CD14-positive monocyte (primary cell): ENCODE measurements at regions not wholly inside any gene's neighbourhood (a gene's known extent, or its start where the extent isn't known, plus 50 kb on each side); places are given as distances from the start of the nearest gene placed in this dataset.

ENCODE experiments used
- DNase-seq, 3 donors: peaks; one replicate each; pipeline ENCODE4 v3.0.0-alpha.2; 2011 to 2022
- H2AFZ ChIP-seq: 2 replicates; pipeline ENCODE4 v1.6.0; 2012; ENCODE audit warnings: mild to moderate bottlenecking, low read depth, low read length, inconsistent platforms; ENCODE audit not compliant: insufficient read depth, poor library complexity, severe bottlenecking
- H3K27ac ChIP-seq, 2 donors: 1 replicate in 1 of 2; 2 replicates in 1 of 2; pipeline ENCODE4 v1.5.1; 2012 to 2013; ENCODE audit warnings: low read length in 2 of 2, control low read depth in 1 of 2, inconsistent platforms in 1 of 2, low read depth in 1 of 2, mild to moderate bottlenecking in 1 of 2
- H3K27me3 ChIP-seq, 2 donors: one replicate each; pipeline versions ENCODE4 v1.6.0 to v1.6.1; 2011 to 2013; ENCODE audit warnings: low read length in 2 of 2; ENCODE audit not compliant: control insufficient read depth in 2 of 2, insufficient read depth in 2 of 2
- H3K36me3 ChIP-seq, 2 donors: replicated peaks in 1 of 2; 1 replicate in 1 of 2; 2 replicates in 1 of 2; pipeline versions ENCODE4 v1.5.1 to v1.6.1; 2012 to 2013; ENCODE audit warnings: low read length in 2 of 2, control low read depth in 1 of 2, inconsistent platforms in 1 of 2, mild to moderate bottlenecking in 1 of 2; ENCODE audit not compliant: insufficient read depth in 2 of 2, control insufficient read depth in 1 of 2
- H3K4me1 ChIP-seq, 2 donors: 1 replicate in 1 of 2; 2 replicates in 1 of 2; pipeline versions ENCODE4 v1.5.1 to v1.6.1; 2012 to 2013; ENCODE audit warnings: low read length in 2 of 2, control low read depth in 1 of 2, inconsistent platforms in 1 of 2, mild to moderate bottlenecking in 1 of 2, moderate library complexity in 1 of 2; ENCODE audit not compliant: insufficient read depth in 2 of 2, control insufficient read depth in 1 of 2
- H3K4me2 ChIP-seq: replicated peaks from 2 replicates; pipeline ENCODE3; 2012; ENCODE audit warnings: low read length, moderate library complexity, mild to moderate bottlenecking; ENCODE audit not compliant: poor library complexity, severe bottlenecking; ENCODE audit errors: extremely low read depth
- H3K4me3 ChIP-seq, 3 experiments: fragments of 200-600 bp in 1 of 3; sonication (generic) in 1 of 3; replicated peaks in 1 of 3; 1 replicate in 2 of 3; 2 replicates in 1 of 3; pipeline ENCODE4 v1.5.1; 2011 to 2013; ENCODE audit warnings: low read length in 3 of 3, mild to moderate bottlenecking in 3 of 3, control low read depth in 2 of 3, low read depth in 2 of 3, inconsistent platforms in 1 of 3, moderate library complexity in 1 of 3
- H3K79me2 ChIP-seq: 2 replicates; pipeline ENCODE4 v1.6.0; 2012; ENCODE audit warnings: mild to moderate bottlenecking, control low read depth, inconsistent platforms, low read length, moderate library complexity; ENCODE audit not compliant: insufficient read depth
- H3K9ac ChIP-seq: 2 replicates; pipeline ENCODE4 v1.6.0; 2017; ENCODE audit warnings: low read length, mild to moderate bottlenecking; ENCODE audit not compliant: insufficient read depth, poor library complexity, severe bottlenecking
- H3K9me3 ChIP-seq, 2 donors: replicated peaks in 1 of 2; 1 replicate in 1 of 2; 2 replicates in 1 of 2; pipeline versions ENCODE4 v1.5.1 to v1.6.1; 2012 to 2013; ENCODE audit warnings: low read length in 2 of 2, control low read depth in 1 of 2; ENCODE audit not compliant: control insufficient read depth in 1 of 2, insufficient read depth in 1 of 2
- H4K20me1 ChIP-seq: 2 replicates; pipeline ENCODE4 v1.6.0; 2012; ENCODE audit warnings: mild to moderate bottlenecking, low read length, control low read depth, moderate library complexity; ENCODE audit not compliant: insufficient read depth
- H3K27ac Mint-ChIP-seq, 7 donors: one replicate each; pipeline ENCODE4 v1.8.0; 2020; ENCODE audit warnings: mild to moderate bottlenecking in 7 of 7, mixed read lengths in 7 of 7, moderate library complexity in 6 of 7, inconsistent platforms in 2 of 7
- H3K27me3 Mint-ChIP-seq, 3 donors: one replicate each; pipeline ENCODE4 v1.8.0; 2021 to 2022; ENCODE audit warnings: low read depth in 3 of 3, mild to moderate bottlenecking in 3 of 3, mixed read lengths in 3 of 3, moderate library complexity in 3 of 3, inconsistent platforms in 1 of 3
- H3K36me3 Mint-ChIP-seq, 2 donors: one replicate each; pipeline ENCODE4 v1.8.0; 2020; ENCODE audit warnings: mixed read lengths in 2 of 2, inconsistent platforms in 1 of 2, mild to moderate bottlenecking in 1 of 2
- H3K4me1 Mint-ChIP-seq: one replicate; pipeline ENCODE4 v1.8.0; 2020; ENCODE audit warnings: mild to moderate bottlenecking, mixed read lengths
- H3K4me3 Mint-ChIP-seq, 2 donors: one replicate each; pipeline ENCODE4 v1.8.0; 2020; ENCODE audit warnings: mild to moderate bottlenecking in 2 of 2, mixed read lengths in 2 of 2, moderate library complexity in 1 of 2
- H3K9me3 Mint-ChIP-seq, 7 donors: one replicate each; pipeline ENCODE4 v1.8.0; 2020 to 2022; ENCODE audit warnings: mixed read lengths in 7 of 7, mild to moderate bottlenecking in 6 of 7, moderate library complexity in 6 of 7, inconsistent platforms in 2 of 7
- WGBS: methylation state at CpG from one replicate; pipeline ENCODE4 v1.1.5; 2013; ENCODE audit warnings: missing lambda C conversion rate; ENCODE audit not compliant: insufficient coverage; 5-methylcytosine and 5-hydroxymethylcytosine counted together
- intact Hi-C, 2 donors: fragments of 100-400 bp; cut with micrococcal nuclease; formaldehyde crosslinking; loops; one replicate each; pipeline versions ENCODE4 v1.15.0 to v1.15.1; 2023
- TF ChIP-seq, protein P1 (sequence below): fragments of 200-600 bp; IDR thresholded peaks from one replicate; pipeline ENCODE4 v1.8.0; 2022; ENCODE audit warnings: antibody characterized with exemption, mild to moderate bottlenecking

DNA sequence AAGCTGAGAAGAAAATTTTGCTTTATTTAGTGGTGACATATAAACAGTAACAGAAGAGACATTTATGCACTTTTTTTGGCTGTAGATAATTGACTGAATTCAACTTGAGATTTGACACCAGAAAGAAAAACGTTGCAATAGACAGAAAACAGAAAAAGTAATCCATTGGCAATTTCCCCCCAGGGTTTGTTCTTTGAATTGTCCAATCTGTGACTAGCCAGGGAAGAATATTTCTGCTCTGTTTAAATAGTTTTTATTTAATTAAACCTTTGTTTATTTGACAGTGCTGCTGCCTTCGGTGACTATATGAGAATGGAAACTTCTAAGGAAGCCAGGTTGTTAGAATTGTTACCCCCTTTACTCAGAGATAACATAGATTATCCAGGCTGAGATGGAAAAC lies 210.6 kb downstream of the DEPDC1B start:
- H3K9me3 ChIP-seq: no peaks in the 10 kb centered on the region
- no peak overlapping the region for H2AFZ ChIP-seq
- intact Hi-C loops: no loop called here
- H3K4me2 ChIP-seq: no peak overlapping the region
- H3K4me3 Mint-ChIP-seq: no peak overlapping the region
- H3K36me3 Mint-ChIP-seq: no peaks in the 10 kb centered on the region
- H3K27ac ChIP-seq: no peak overlapping the region
- H4K20me1 ChIP-seq: no peaks in the 10 kb centered on the region
- H3K27me3 ChIP-seq: no peaks in the 10 kb centered on the region
- TF ChIP-seq, protein P1, sequence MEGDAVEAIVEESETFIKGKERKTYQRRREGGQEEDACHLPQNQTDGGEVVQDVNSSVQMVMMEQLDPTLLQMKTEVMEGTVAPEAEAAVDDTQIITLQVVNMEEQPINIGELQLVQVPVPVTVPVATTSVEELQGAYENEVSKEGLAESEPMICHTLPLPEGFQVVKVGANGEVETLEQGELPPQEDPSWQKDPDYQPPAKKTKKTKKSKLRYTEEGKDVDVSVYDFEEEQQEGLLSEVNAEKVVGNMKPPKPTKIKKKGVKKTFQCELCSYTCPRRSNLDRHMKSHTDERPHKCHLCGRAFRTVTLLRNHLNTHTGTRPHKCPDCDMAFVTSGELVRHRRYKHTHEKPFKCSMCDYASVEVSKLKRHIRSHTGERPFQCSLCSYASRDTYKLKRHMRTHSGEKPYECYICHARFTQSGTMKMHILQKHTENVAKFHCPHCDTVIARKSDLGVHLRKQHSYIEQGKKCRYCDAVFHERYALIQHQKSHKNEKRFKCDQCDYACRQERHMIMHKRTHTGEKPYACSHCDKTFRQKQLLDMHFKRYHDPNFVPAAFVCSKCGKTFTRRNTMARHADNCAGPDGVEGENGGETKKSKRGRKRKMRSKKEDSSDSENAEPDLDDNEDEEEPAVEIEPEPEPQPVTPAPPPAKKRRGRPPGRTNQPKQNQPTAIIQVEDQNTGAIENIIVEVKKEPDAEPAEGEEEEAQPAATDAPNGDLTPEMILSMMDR: no peak
- no peak overlapping the region for H3K9ac ChIP-seq
- H3K27me3 Mint-ChIP-seq: no peaks in the 10 kb centered on the region
- no peaks in the 10 kb centered on the region for H3K4me1 ChIP-seq
- no peak overlapping the region for H3K4me3 ChIP-seq
- H3K36me3 ChIP-seq: no peaks in the 10 kb centered on the region
- no peak overlapping the region for H3K27ac Mint-ChIP-seq
- no peaks in the 10 kb centered on the region for H3K79me2 ChIP-seq
- no peaks in the 10 kb centered on the region for H3K4me1 Mint-ChIP-seq
- 80% methylated on average over 1 of the region's 2 CpGs for WGBS
- DNase-seq: no peak
- H3K9me3 Mint-ChIP-seq: peaks cover 0 to 3% (median 2%) of the 10 kb centered on the region in 7 donors

- Histone ChIP-seq H3K27ac (no peak overlapping the region), H2AFZ (no peak overlapping the region), H3K36me3 (no peaks in the 10 kb centered on the region), H3K4me2 (no peak overlapping the region), H4K20me1 (no peaks in the 10 kb centered on the region), H3K9ac (no peak overlapping the region), H3K79me2 (no peaks in the 10 kb centered on the region), H3K4me1 (no peaks in the 10 kb centered on the region), H3K9me3 (no peaks in the 10 kb centered on the region), H3K27me3 (no peaks in the 10 kb centered on the region), H3K4me3 (no peak overlapping the region)
- H3K9me3 Mint-ChIP-seq: peaks cover 0 to 3% (median 2%) of the 10 kb centered on the region in 7 donors
- no CpG with 5 or more reads among the region's 6 CpGs for WGBS
- H3K27me3 Mint-ChIP-seq: no peaks in the 10 kb centered on the region
- no peak for DNase-seq
- intact Hi-C loops: no loop called here
- H3K4me1 Mint-ChIP-seq: no peaks in the 10 kb centered on the region
- no peaks in the 10 kb centered on the region for H3K36me3 Mint-ChIP-seq
- H3K27ac Mint-ChIP-seq: peak overlapping the region in 1 of 7 donors; percentile 74
- TF ChIP-seq, protein P1: no peak
- no peak overlapping the region for H3K4me3 Mint-ChIP-seq
These were observed 211.4 kb downstream of the DEPDC1B start for GRCh38 chr5:60488466-60489130.
